ENCODE measurements at regions not wholly inside any gene's neighbourhood (a gene's known extent, or its start where the extent isn't known, plus 50 kb on each side); places are given as distances from the start of the nearest gene placed in this dataset.
"Not testable (repeated sequence)": the region's sequence is repeated elsewhere in the genome, so short reads cannot be mapped to it uniquely, and the experiment has no call there.

DNA sequence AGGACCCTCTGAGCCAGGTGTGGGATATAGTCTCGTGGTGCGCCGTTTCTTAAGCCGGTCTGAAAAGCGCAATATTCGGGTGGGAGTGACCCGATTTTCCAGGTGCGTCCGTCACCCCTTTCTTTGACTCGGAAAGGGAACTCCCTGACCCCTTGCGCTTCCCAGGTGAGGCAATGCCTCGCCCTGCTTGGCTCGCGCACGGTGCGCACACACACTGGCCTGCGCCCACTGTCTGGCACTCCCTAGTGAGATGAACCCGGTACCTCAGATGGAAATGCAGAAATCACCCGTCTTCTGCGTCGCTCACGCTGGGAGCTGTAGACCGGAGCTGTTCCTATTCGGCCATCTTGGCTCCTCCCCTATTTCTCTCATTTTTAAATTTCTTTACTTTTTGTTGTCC lies 562.4 kb upstream of the RAB6C start:
- TF ChIP-seq POLR2A, POLR2AphosphoS5 (IDR thresholded peaks at IDR 0.05): not testable (repeated sequence)
- TF ChIP-seq, protein P1, sequence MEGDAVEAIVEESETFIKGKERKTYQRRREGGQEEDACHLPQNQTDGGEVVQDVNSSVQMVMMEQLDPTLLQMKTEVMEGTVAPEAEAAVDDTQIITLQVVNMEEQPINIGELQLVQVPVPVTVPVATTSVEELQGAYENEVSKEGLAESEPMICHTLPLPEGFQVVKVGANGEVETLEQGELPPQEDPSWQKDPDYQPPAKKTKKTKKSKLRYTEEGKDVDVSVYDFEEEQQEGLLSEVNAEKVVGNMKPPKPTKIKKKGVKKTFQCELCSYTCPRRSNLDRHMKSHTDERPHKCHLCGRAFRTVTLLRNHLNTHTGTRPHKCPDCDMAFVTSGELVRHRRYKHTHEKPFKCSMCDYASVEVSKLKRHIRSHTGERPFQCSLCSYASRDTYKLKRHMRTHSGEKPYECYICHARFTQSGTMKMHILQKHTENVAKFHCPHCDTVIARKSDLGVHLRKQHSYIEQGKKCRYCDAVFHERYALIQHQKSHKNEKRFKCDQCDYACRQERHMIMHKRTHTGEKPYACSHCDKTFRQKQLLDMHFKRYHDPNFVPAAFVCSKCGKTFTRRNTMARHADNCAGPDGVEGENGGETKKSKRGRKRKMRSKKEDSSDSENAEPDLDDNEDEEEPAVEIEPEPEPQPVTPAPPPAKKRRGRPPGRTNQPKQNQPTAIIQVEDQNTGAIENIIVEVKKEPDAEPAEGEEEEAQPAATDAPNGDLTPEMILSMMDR (IDR thresholded peaks at IDR 0.05): not testable (repeated sequence)

Data from prostate gland (tissue), 2 donors.